ENCODE measurements at regions not wholly inside any gene's neighbourhood (a gene's known extent, or its start where the extent isn't known, plus 50 kb on each side); places are given as distances from the start of the nearest gene placed in this dataset.

DNA sequence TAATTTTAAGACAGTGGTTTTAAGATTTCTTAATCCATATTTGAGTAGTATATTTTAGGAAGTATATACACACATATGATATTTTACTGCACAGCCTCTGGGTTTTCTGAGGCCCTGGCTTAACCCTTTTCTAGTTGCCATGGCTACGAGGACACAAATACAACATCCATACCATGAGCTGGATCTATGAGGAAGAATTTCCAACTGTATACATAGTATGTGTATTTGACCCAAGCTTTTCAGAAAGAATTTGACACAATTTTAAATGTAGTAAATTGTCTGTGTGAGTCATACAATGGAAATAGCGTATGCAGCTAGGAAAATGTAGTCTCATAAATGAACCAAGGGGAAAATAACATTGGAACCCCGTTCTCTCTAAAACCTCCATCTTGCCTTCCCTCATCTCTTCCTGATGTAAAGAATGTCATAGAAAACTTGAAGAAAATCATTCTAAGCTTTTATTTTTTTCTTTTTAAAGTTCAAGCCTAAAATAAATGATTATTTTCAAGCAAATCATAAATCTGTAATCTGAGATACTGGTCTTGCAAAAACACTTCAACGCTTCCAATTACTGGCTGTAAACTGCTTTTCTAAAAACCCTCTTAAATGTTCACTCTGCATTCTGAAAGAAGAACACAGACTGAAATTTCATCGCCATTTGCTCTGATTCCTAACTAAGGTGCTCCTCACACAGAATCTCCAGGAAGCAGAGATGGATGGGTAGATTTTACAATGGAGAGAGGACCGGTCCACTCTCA lies 172.4 kb downstream of the LACC1 start:
- Histone ChIP-seq H3K4me3 (ENCODE audit: low read depth, low read length, poor library complexity, severe bottlenecking) (no peak overlapping the region), H3K9me3 (ENCODE audit: low read length) (no peaks in the 10 kb centered on the region), H3K4me2 (ENCODE audit: low read length) (no peak overlapping the region), H3K79me2 (ENCODE audit: insufficient read depth, low read depth, low read length) (no peaks in the 10 kb centered on the region), H4K20me1 (ENCODE audit: insufficient read depth, low read length) (no peaks in the 10 kb centered on the region), H3K4me1 (ENCODE audit: insufficient read depth, low read length, poor library complexity, severe bottlenecking) (no peaks in the 10 kb centered on the region), H3K36me3 (ENCODE audit: insufficient read depth, low read length) (no peaks in the 10 kb centered on the region), H3K27ac (ENCODE audit: low read depth, low read length, poor library complexity, severe bottlenecking) (no peak overlapping the region), H3K9me2 (ENCODE audit: insufficient read depth, low read length) (no peaks in the 10 kb centered on the region), H2AFZ (ENCODE audit: low read length) (no peak overlapping the region)
- POLR2A ChIA-PET, result no interaction called here
- CTCF ChIA-PET (ENCODE audit: unreplicated experiment), result no interaction called here
- no peak for DNase-seq (ENCODE audit: low spot score)
- TF ChIP-seq, protein P1, sequence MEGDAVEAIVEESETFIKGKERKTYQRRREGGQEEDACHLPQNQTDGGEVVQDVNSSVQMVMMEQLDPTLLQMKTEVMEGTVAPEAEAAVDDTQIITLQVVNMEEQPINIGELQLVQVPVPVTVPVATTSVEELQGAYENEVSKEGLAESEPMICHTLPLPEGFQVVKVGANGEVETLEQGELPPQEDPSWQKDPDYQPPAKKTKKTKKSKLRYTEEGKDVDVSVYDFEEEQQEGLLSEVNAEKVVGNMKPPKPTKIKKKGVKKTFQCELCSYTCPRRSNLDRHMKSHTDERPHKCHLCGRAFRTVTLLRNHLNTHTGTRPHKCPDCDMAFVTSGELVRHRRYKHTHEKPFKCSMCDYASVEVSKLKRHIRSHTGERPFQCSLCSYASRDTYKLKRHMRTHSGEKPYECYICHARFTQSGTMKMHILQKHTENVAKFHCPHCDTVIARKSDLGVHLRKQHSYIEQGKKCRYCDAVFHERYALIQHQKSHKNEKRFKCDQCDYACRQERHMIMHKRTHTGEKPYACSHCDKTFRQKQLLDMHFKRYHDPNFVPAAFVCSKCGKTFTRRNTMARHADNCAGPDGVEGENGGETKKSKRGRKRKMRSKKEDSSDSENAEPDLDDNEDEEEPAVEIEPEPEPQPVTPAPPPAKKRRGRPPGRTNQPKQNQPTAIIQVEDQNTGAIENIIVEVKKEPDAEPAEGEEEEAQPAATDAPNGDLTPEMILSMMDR (conservative IDR thresholded peaks at IDR 0.05; ENCODE audit: low read length), result no peak
- no peak for TF ChIP-seq EZH2phosphoT487 (IDR thresholded peaks at IDR 0.05; ENCODE audit: borderline replicate concordance, low read depth, low read length)
- no TSS peak for BruUV-seq (replicated peaks)
- intact Hi-C loops (cut with micrococcal nuclease; ENCODE audit: unreplicated experiment), result loop anchor here (2.0 kb wide), 1 partner anchor 385 kb away; no protein-coding TSS in a partner anchor

DNA sequence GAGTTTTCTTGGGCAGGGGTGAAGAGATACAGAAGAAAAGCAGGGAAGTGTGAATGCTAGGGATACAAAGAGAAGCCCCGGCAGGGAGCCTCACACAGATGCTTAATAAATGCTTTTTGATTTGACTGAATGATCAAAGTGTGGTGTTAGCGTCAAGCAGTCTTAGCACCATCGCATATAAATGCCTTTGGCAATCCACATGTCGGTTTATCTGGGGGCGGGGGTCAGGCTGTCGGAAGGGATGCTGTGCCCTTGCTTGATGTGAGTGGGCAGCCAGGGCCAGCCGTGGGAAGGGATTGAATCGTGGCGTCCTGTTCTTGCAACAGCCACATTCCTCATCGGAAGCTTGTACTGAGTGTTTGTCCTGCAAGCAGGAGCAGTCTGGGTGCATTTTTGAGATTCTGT lies 173.1 kb downstream of the LACC1 start:
- no peaks in the 10 kb centered on the region for H3K9me3 ChIP-seq (ENCODE audit: low read length)
- CTCF ChIA-PET (ENCODE audit: unreplicated experiment), result no interaction called here

DNA sequence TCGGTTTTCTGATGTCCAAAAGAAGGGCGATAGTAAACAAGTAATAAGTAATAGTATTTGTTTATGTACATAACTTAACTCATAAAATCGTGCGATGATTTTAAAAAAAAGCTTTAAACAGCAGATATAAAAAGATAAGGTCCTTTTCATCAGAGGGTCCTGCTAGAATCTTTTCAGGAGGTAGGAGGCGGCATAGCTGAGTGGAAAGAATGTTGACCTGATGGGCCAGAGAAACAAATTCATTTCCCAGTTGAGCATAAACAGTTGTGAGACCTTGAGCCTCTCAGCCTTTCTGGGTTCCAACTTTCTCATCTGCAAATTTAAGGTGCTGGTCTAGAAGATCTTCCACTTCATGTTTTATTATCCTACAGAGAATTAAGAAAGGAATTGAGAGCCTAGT lies 173.5 kb downstream of the LACC1 start:
- H3K4me3 ChIP-seq (ENCODE audit: low read depth, low read length, poor library complexity, severe bottlenecking), result no peak overlapping the region
- no TSS peak for BruUV-seq (replicated peaks)
- H2AFZ ChIP-seq (ENCODE audit: low read length), result no peak overlapping the region
- POLR2A ChIA-PET, result no interaction called here
- no peaks in the 10 kb centered on the region for H3K36me3 ChIP-seq (ENCODE audit: insufficient read depth, low read length)
- DNase-seq (ENCODE audit: low spot score), result no peak
- no peak overlapping the region for H3K27ac ChIP-seq (ENCODE audit: low read depth, low read length, poor library complexity, severe bottlenecking)
- no peak overlapping the region for H3K4me2 ChIP-seq (ENCODE audit: low read length)
- H3K9me3 ChIP-seq (ENCODE audit: low read length), result no peaks in the 10 kb centered on the region
- no peaks in the 10 kb centered on the region for H3K4me1 ChIP-seq (ENCODE audit: insufficient read depth, low read length, poor library complexity, severe bottlenecking)
- H3K9me2 ChIP-seq (ENCODE audit: insufficient read depth, low read length), result no peaks in the 10 kb centered on the region
- H3K79me2 ChIP-seq (ENCODE audit: insufficient read depth, low read depth, low read length), result no peaks in the 10 kb centered on the region
- H4K20me1 ChIP-seq (ENCODE audit: insufficient read depth, low read length), result no peaks in the 10 kb centered on the region
- CTCF ChIA-PET (ENCODE audit: unreplicated experiment), result no interaction called here
- intact Hi-C loops (cut with micrococcal nuclease; ENCODE audit: unreplicated experiment), result no loop called here
- TF ChIP-seq, protein P1 (conservative IDR thresholded peaks at IDR 0.05; ENCODE audit: low read length), result no peak
- no peak for TF ChIP-seq EZH2phosphoT487 (IDR thresholded peaks at IDR 0.05; ENCODE audit: borderline replicate concordance, low read depth, low read length)

More for the DNA sequence above, 173.1 kb downstream of the LACC1 start:
- POLR2A ChIA-PET, result no interaction called here
- Histone ChIP-seq H3K4me2 (ENCODE audit: low read length) (no peak overlapping the region), H3K79me2 (ENCODE audit: insufficient read depth, low read depth, low read length) (no peaks in the 10 kb centered on the region), H3K36me3 (ENCODE audit: insufficient read depth, low read length) (no peaks in the 10 kb centered on the region), H3K4me1 (ENCODE audit: insufficient read depth, low read length, poor library complexity, severe bottlenecking) (no peaks in the 10 kb centered on the region), H2AFZ (ENCODE audit: low read length) (no peak overlapping the region), H3K27ac (ENCODE audit: low read depth, low read length, poor library complexity, severe bottlenecking) (no peak overlapping the region), H4K20me1 (ENCODE audit: insufficient read depth, low read length) (no peaks in the 10 kb centered on the region), H3K4me3 (ENCODE audit: low read depth, low read length, poor library complexity, severe bottlenecking) (no peak overlapping the region), H3K9me2 (ENCODE audit: insufficient read depth, low read length) (no peaks in the 10 kb centered on the region)
- no TSS peak for BruUV-seq (replicated peaks)
- intact Hi-C loops (cut with micrococcal nuclease; ENCODE audit: unreplicated experiment), result no loop called here
- DNase-seq (ENCODE audit: low spot score), result no peak
- TF ChIP-seq, protein P1 (conservative IDR thresholded peaks at IDR 0.05; ENCODE audit: low read length), result no peak
- no peak for TF ChIP-seq EZH2phosphoT487 (IDR thresholded peaks at IDR 0.05; ENCODE audit: borderline replicate concordance, low read depth, low read length)

Measured in OCI-LY7 (cell line).